HepG2 (cell line): ENCODE measurements at regions not wholly inside any gene's neighbourhood (a gene's known extent, or its start where the extent isn't known, plus 50 kb on each side); places are given as distances from the start of the nearest gene placed in this dataset.

Experiments used
- ATAC-seq: fragments of 200-7000 bp; cut with Tn5 transposase; 3 replicates; pipeline ENCODE4 v1.9.1; 2020; ENCODE audit warnings: mild to moderate bottlenecking, moderate library complexity
- BruUV-seq: library from RNA; stranded (reverse); fragments of 400-500 nt; replicated peaks from 2 replicates; lab custom pipeline; 2021; lab: Mats Ljungman, UMichigan
- CTCF ChIA-PET: fragments of 300-600 bp; formaldehyde crosslinking; extraction: SDS; loops from one replicate; lab custom pipeline; 2021; ENCODE audit warnings: low total read pairs, inconsistent platforms, low intra/inter-chr PET ratio; lab: Yijun Ruan, JAX
- POLR2A ChIA-PET: fragments of 350-600 bp; sonication (Branson Sonifier 250); formaldehyde crosslinking; loops from one replicate; lab custom pipeline; 2020; ENCODE audit warnings: antibody characterized with exemption, inconsistent platforms; lab: Yijun Ruan, JAX
- DNase-seq: peaks from one replicate; pipeline ENCODE4 v3.0.0-alpha.2; 2015; ENCODE audit warnings: low spot score
- FAIRE-seq: peaks from 3 replicates; lab custom pipeline; 2011; peaks lifted over from hg19 to GRCh38; lab: Jason Lieb, UNC
- H2AFZ ChIP-seq: one replicate; pipeline ENCODE4 v1.6.1; 2011; ENCODE audit warnings: low read length, inconsistent platforms
- H3K27ac ChIP-seq: fragments of 300-600 bp; 3 replicates; pipeline ENCODE4 v1.8.0; 2011; ENCODE audit warnings: mixed run types, mild to moderate bottlenecking, mixed read lengths, low read length, inconsistent platforms; ENCODE audit not compliant: insufficient read depth; ENCODE audit errors: extremely low read length
- H3K27me3 ChIP-seq, 2 experiments: fragments of 200-600 bp in 1 of 2; 2 replicates in 1 of 2; 3 replicates in 1 of 2; pipeline versions ENCODE4 v1.6.0 to v1.8.0; 2011; ENCODE audit warnings: low read length in 2 of 2, mild to moderate bottlenecking in 2 of 2, moderate library complexity in 2 of 2, inconsistent platforms in 1 of 2; ENCODE audit not compliant: insufficient read depth in 2 of 2, control insufficient read depth in 1 of 2
- H3K36me3 ChIP-seq, 2 experiments: fragments of 200-600 bp in 1 of 2; replicated peaks in 1 of 2; 2 replicates in 1 of 2; 3 replicates in 1 of 2; pipeline versions ENCODE4 v1.5.1 to v1.8.0; 2011; ENCODE audit warnings: low read length in 2 of 2, inconsistent platforms in 1 of 2; ENCODE audit not compliant: insufficient read depth in 2 of 2, control insufficient read depth in 1 of 2
- H3K4me1 ChIP-seq: 2 replicates; pipeline ENCODE4 v1.5.1; 2012; ENCODE audit warnings: low read length, inconsistent platforms; ENCODE audit not compliant: insufficient read depth
- H3K4me2 ChIP-seq: 2 replicates; pipeline ENCODE4 v1.6.0; 2011; ENCODE audit warnings: low read depth, low read length, inconsistent platforms
- H3K4me3 ChIP-seq, 3 experiments: fragments of 200-600 bp in 1 of 3; sonication (generic), shearing (Covaris generic) in 1 of 3; replicated peaks in 1 of 3; 2 replicates each; pipeline ENCODE4 v1.5.1; 2011 to 2016; ENCODE audit warnings: low read length in 3 of 3, inconsistent platforms in 2 of 3, low read depth in 2 of 3, mild to moderate bottlenecking in 2 of 3, control low read depth in 1 of 3, mixed read lengths in 1 of 3; ENCODE audit not compliant: insufficient read depth in 1 of 3
- H3K79me2 ChIP-seq: one replicate; pipeline ENCODE4 v1.6.1; 2011; ENCODE audit warnings: low read length, inconsistent platforms; ENCODE audit not compliant: insufficient read depth
- H3K9ac ChIP-seq: 2 replicates; pipeline ENCODE4 v1.6.0; 2011; ENCODE audit warnings: mild to moderate bottlenecking, low read depth, low read length, inconsistent platforms; ENCODE audit not compliant: insufficient read depth
- H3K9me3 ChIP-seq: 2 replicates; pipeline ENCODE4 v1.5.1; 2012; ENCODE audit warnings: mild to moderate bottlenecking, low read length
- H4K20me1 ChIP-seq: 2 replicates; pipeline ENCODE4 v1.6.0; 2011; ENCODE audit warnings: inconsistent platforms, mild to moderate bottlenecking, low read length, moderate library complexity; ENCODE audit not compliant: insufficient read depth
- CHD2 ChIP-seq: IDR thresholded peaks from 2 replicates; pipeline ENCODE4 v1.6.1; 2011; ENCODE audit warnings: low read depth, low read length, improper control_type of control experiment
- IRF2 ChIP-seq: IDR thresholded peaks from 2 replicates; pipeline ENCODE4 v1.6.1; 2018; ENCODE audit warnings: missing genetic modification reagents, missing compliant biosample characterization
- POGZ ChIP-seq: sonication (generic); formaldehyde crosslinking; IDR thresholded peaks from 2 replicates; pipeline ENCODE4 v1.4.0; 2020; ENCODE audit warnings: mild to moderate bottlenecking, missing genetic modification reagents
- SP4 ChIP-seq: sonication (generic); formaldehyde crosslinking; IDR thresholded peaks from 2 replicates; pipeline ENCODE4 v1.8.1; 2023; ENCODE audit warnings: mild to moderate bottlenecking, missing genetic modification reagents
- WIZ ChIP-seq: sonication (generic); formaldehyde crosslinking; IDR thresholded peaks from 2 replicates; pipeline ENCODE4 v1.5.1; 2020; ENCODE audit warnings: mild to moderate bottlenecking, missing genetic modification reagents
- ZFX ChIP-seq: sonication (generic); formaldehyde crosslinking; IDR thresholded peaks from 2 replicates; pipeline ENCODE4 v1.4.0; 2020; ENCODE audit warnings: mild to moderate bottlenecking, low read depth, missing genetic modification reagents, moderate library complexity
- ZNF138 ChIP-seq: sonication (generic); formaldehyde crosslinking; IDR thresholded peaks from 2 replicates; pipeline ENCODE4 v1.5.0; 2020; ENCODE audit warnings: mild to moderate bottlenecking, low read depth, missing genetic modification reagents
- ZNF205 ChIP-seq: IDR thresholded peaks from 2 replicates; pipeline ENCODE4 v1.6.1; 2018; ENCODE audit warnings: missing biosample characterization, missing genetic modification reagents
- ZNF775 ChIP-seq: sonication (generic); formaldehyde crosslinking; IDR thresholded peaks from 2 replicates; pipeline ENCODE4 v1.4.0; 2020; ENCODE audit warnings: missing genetic modification reagents, mild to moderate bottlenecking, moderate library complexity, borderline replicate concordance
- WGBS: methylation state at CpG from one replicate; pipeline ENCODE4 v1.1.6; 2017; ENCODE audit warnings: low lambda C conversion rate; 5-methylcytosine and 5-hydroxymethylcytosine counted together
- in situ Hi-C: cut with HindIII; loops from 2 replicates; pipeline ENCODE4 v1.10.0; 2017; ENCODE audit warnings: low pct_unique_long_range_greater_than_20kb; ENCODE audit not compliant: extremely low pct_ligation_motif_present
- intact Hi-C: fragments of 100-400 bp; cut with micrococcal nuclease; formaldehyde crosslinking; loops from one replicate; pipeline ENCODE4 v1.10.0; 2022; ENCODE audit not compliant: unreplicated experiment
- TF ChIP-seq, protein P1 (sequence below): sonication (generic); formaldehyde crosslinking; IDR thresholded peaks from 2 replicates; pipeline ENCODE4 v1.9.0; 2022; ENCODE audit warnings: low read depth, missing genetic modification reagents

GRCh38 chr6:137416376-137417109 is 77.7 kb downstream of the OLIG3 start (continued):
- TF ChIP-seq, protein P1, sequence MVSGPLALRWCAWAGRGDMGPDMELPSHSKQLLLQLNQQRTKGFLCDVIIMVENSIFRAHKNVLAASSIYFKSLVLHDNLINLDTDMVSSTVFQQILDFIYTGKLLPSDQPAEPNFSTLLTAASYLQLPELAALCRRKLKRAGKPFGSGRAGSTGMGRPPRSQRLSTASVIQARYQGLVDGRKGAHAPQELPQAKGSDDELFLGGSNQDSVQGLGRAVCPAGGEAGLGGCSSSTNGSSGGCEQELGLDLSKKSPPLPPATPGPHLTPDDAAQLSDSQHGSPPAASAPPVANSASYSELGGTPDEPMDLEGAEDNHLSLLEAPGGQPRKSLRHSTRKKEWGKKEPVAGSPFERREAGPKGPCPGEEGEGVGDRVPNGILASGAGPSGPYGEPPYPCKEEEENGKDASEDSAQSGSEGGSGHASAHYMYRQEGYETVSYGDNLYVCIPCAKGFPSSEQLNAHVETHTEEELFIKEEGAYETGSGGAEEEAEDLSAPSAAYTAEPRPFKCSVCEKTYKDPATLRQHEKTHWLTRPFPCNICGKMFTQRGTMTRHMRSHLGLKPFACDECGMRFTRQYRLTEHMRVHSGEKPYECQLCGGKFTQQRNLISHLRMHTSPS: no peak

GRCh38 chr6:137415834-137416190 is 78.4 kb downstream of the OLIG3 start:
- DNase-seq (no peak), ATAC-seq (no peak), FAIRE-seq (no peak)
- Histone ChIP-seq H2AFZ (no peak overlapping the region), H3K4me3 (no peak overlapping the region), H4K20me1 (no peaks in the 10 kb centered on the region), H3K4me2 (no peak overlapping the region), H3K36me3 (no peaks in the 10 kb centered on the region), H3K27ac (no peak overlapping the region), H3K4me1 (peaks cover 34% of the 10 kb centered on the region), H3K9ac (no peak overlapping the region), H3K27me3 (no peaks in the 10 kb centered on the region), H3K9me3 (no peaks in the 10 kb centered on the region), H3K79me2 (no peaks in the 10 kb centered on the region)
- CTCF ChIA-PET: interaction anchor here (1.3 to 1.9 kb wide), 3 partner anchors 74 to 144 kb away, joined by 4 to 11 read pairs (median 4); no protein-coding TSS in a partner anchor
- in situ Hi-C loops (no loop called here), intact Hi-C loops (loop anchor here (1.0 kb wide), 2 partner anchors 101 to 145 kb away; no protein-coding TSS in a partner anchor)
- TF ChIP-seq CHD2 (no peak), WIZ (no peak), POGZ (CRISPR knock-in tag) (no peak), IRF2 (CRISPR knock-in tag) (no peak), ZNF775 (CRISPR knock-in tag) (no peak), ZNF205 (no peak), SP4 (no peak), ZFX (no peak), ZNF138 (no peak)
- POLR2A ChIA-PET: interaction anchor here (1.0 to 2.2 kb wide), 2 partner anchors 58 to 62 kb away, joined by 3 to 6 read pairs; no protein-coding TSS in a partner anchor
- BruUV-seq: no TSS peak
- 72% methylated on average over 5 of the region's 5 CpGs for WGBS
